HepG2 (cell line): ENCODE measurements at regions not wholly inside any gene's neighbourhood (a gene's known extent, or its start where the extent isn't known, plus 50 kb on each side); places are given as distances from the start of the nearest gene placed in this dataset.

ENCODE experiments used
- ATAC-seq: fragments of 200-7000 bp; cut with Tn5 transposase; 3 replicates; pipeline ENCODE4 v1.9.1; 2020; ENCODE audit warnings: mild to moderate bottlenecking, moderate library complexity
- BruUV-seq: library from RNA; stranded (reverse); fragments of 400-500 nt; replicated peaks from 2 replicates; lab custom pipeline; 2021; lab: Mats Ljungman, UMichigan
- CTCF ChIA-PET: fragments of 300-600 bp; formaldehyde crosslinking; extraction: SDS; loops from one replicate; lab custom pipeline; 2021; ENCODE audit warnings: low total read pairs, inconsistent platforms, low intra/inter-chr PET ratio; lab: Yijun Ruan, JAX
- POLR2A ChIA-PET: fragments of 350-600 bp; sonication (Branson Sonifier 250); formaldehyde crosslinking; loops from one replicate; lab custom pipeline; 2020; ENCODE audit warnings: antibody characterized with exemption, inconsistent platforms; lab: Yijun Ruan, JAX
- DNase-seq: peaks from one replicate; pipeline ENCODE4 v3.0.0-alpha.2; 2015; ENCODE audit warnings: low spot score
- FAIRE-seq: peaks from 3 replicates; lab custom pipeline; 2011; peaks lifted over from hg19 to GRCh38; lab: Jason Lieb, UNC
- H2AFZ ChIP-seq: one replicate; pipeline ENCODE4 v1.6.1; 2011; ENCODE audit warnings: low read length, inconsistent platforms
- H3K27ac ChIP-seq: fragments of 300-600 bp; 3 replicates; pipeline ENCODE4 v1.8.0; 2011; ENCODE audit warnings: mixed run types, mild to moderate bottlenecking, mixed read lengths, low read length, inconsistent platforms; ENCODE audit not compliant: insufficient read depth; ENCODE audit errors: extremely low read length
- H3K27me3 ChIP-seq, 2 experiments: fragments of 200-600 bp in 1 of 2; 2 replicates in 1 of 2; 3 replicates in 1 of 2; pipeline versions ENCODE4 v1.6.0 to v1.8.0; 2011; ENCODE audit warnings: low read length in 2 of 2, mild to moderate bottlenecking in 2 of 2, moderate library complexity in 2 of 2, inconsistent platforms in 1 of 2; ENCODE audit not compliant: insufficient read depth in 2 of 2, control insufficient read depth in 1 of 2
- H3K36me3 ChIP-seq, 2 experiments: fragments of 200-600 bp in 1 of 2; replicated peaks in 1 of 2; 2 replicates in 1 of 2; 3 replicates in 1 of 2; pipeline versions ENCODE4 v1.5.1 to v1.8.0; 2011; ENCODE audit warnings: low read length in 2 of 2, inconsistent platforms in 1 of 2; ENCODE audit not compliant: insufficient read depth in 2 of 2, control insufficient read depth in 1 of 2
- H3K4me1 ChIP-seq: 2 replicates; pipeline ENCODE4 v1.5.1; 2012; ENCODE audit warnings: low read length, inconsistent platforms; ENCODE audit not compliant: insufficient read depth
- H3K4me2 ChIP-seq: 2 replicates; pipeline ENCODE4 v1.6.0; 2011; ENCODE audit warnings: low read depth, low read length, inconsistent platforms
- H3K4me3 ChIP-seq, 3 experiments: fragments of 200-600 bp in 1 of 3; sonication (generic), shearing (Covaris generic) in 1 of 3; replicated peaks in 1 of 3; 2 replicates each; pipeline ENCODE4 v1.5.1; 2011 to 2016; ENCODE audit warnings: low read length in 3 of 3, inconsistent platforms in 2 of 3, low read depth in 2 of 3, mild to moderate bottlenecking in 2 of 3, control low read depth in 1 of 3, mixed read lengths in 1 of 3; ENCODE audit not compliant: insufficient read depth in 1 of 3
- H3K79me2 ChIP-seq: one replicate; pipeline ENCODE4 v1.6.1; 2011; ENCODE audit warnings: low read length, inconsistent platforms; ENCODE audit not compliant: insufficient read depth
- H3K9ac ChIP-seq: 2 replicates; pipeline ENCODE4 v1.6.0; 2011; ENCODE audit warnings: mild to moderate bottlenecking, low read depth, low read length, inconsistent platforms; ENCODE audit not compliant: insufficient read depth
- H3K9me3 ChIP-seq: 2 replicates; pipeline ENCODE4 v1.5.1; 2012; ENCODE audit warnings: mild to moderate bottlenecking, low read length
- H4K20me1 ChIP-seq: 2 replicates; pipeline ENCODE4 v1.6.0; 2011; ENCODE audit warnings: inconsistent platforms, mild to moderate bottlenecking, low read length, moderate library complexity; ENCODE audit not compliant: insufficient read depth
- ADNP ChIP-seq: sonication (generic); formaldehyde crosslinking; IDR thresholded peaks from 2 replicates; pipeline ENCODE4 v1.4.0; 2020; ENCODE audit warnings: missing genetic modification reagents
- CHD4 ChIP-seq: fragments of 200-600 bp; sonication (generic); IDR thresholded peaks from 2 replicates; pipeline ENCODE4 v1.7.0; 2017; ENCODE audit warnings: mild to moderate bottlenecking, low read length, borderline replicate concordance
- DMAP1 ChIP-seq: IDR thresholded peaks from 2 replicates; pipeline ENCODE4 v1.6.1; 2016
- GATAD1 ChIP-seq: IDR thresholded peaks from 2 replicates; pipeline ENCODE4 v1.6.1; 2016; ENCODE audit warnings: missing genetic modification reagents, missing compliant biosample characterization
- MIXL1 ChIP-seq: IDR thresholded peaks from 2 replicates; pipeline ENCODE4 v1.6.1; 2016
- MXI1 ChIP-seq: IDR thresholded peaks from 3 replicates; pipeline ENCODE4 v1.6.1; 2012; ENCODE audit warnings: low read depth, low read length, inconsistent platforms, borderline replicate concordance
- NCOA5 ChIP-seq: sonication (generic); formaldehyde crosslinking; IDR thresholded peaks from 2 replicates; pipeline ENCODE4 v1.4.0; 2020; ENCODE audit warnings: missing genetic modification reagents
- NFIB ChIP-seq: sonication (generic); formaldehyde crosslinking; IDR thresholded peaks from 2 replicates; pipeline ENCODE4 v1.9.0; 2021; ENCODE audit warnings: missing genetic modification reagents, mild to moderate bottlenecking, borderline replicate concordance
- PHF20 ChIP-seq: sonication (generic); formaldehyde crosslinking; IDR thresholded peaks from 2 replicates; pipeline ENCODE4 v1.5.0; 2020; ENCODE audit warnings: mild to moderate bottlenecking, missing genetic modification reagents
- RFX5 ChIP-seq: IDR thresholded peaks from 2 replicates; pipeline ENCODE4 v1.6.1; 2011; ENCODE audit warnings: low read depth, low read length, improper control_type of control experiment
- SALL1 ChIP-seq: sonication (generic); formaldehyde crosslinking; IDR thresholded peaks from 2 replicates; pipeline ENCODE4 v1.8.0; 2022; ENCODE audit warnings: mild to moderate bottlenecking, missing genetic modification reagents
- SETDB1 ChIP-seq: sonication (generic); formaldehyde crosslinking; IDR thresholded peaks from 2 replicates; pipeline ENCODE4 v1.5.1; 2020; ENCODE audit warnings: missing genetic modification reagents, mild to moderate bottlenecking, borderline replicate concordance
- SKI ChIP-seq: fragments of 450-650 bp; IDR thresholded peaks from one replicate; pipeline ENCODE4 v1.6.1; 2018; ENCODE audit warnings: mild to moderate bottlenecking; ENCODE audit not compliant: partially characterized antibody
- SOX6 ChIP-seq, 2 experiments: fragments of 450-650 bp in 1 of 2; sonication (generic) in 1 of 2; formaldehyde crosslinking in 1 of 2; IDR thresholded peaks; 2 replicates each; pipeline versions ENCODE4 v1.4.0 to v1.6.1; 2017 to 2020; ENCODE audit warnings: antibody characterized with exemption in 1 of 2, mild to moderate bottlenecking in 1 of 2, missing genetic modification reagents in 1 of 2
- TBX3 ChIP-seq: fragments of 450-650 bp; IDR thresholded peaks from 2 replicates; pipeline ENCODE4 v1.6.1; 2017; ENCODE audit warnings: antibody characterized with exemption, mild to moderate bottlenecking, inconsistent platforms, borderline replicate concordance
- ZNF292 ChIP-seq: sonication (generic); formaldehyde crosslinking; IDR thresholded peaks from 2 replicates; pipeline ENCODE4 v1.8.1; 2022; ENCODE audit warnings: mild to moderate bottlenecking, low read depth, missing genetic modification reagents, borderline replicate concordance
- ZNF580 ChIP-seq: IDR thresholded peaks from 2 replicates; pipeline ENCODE4 v1.6.1; 2016; ENCODE audit warnings: low read depth, borderline replicate concordance
- WGBS: methylation state at CpG from one replicate; pipeline ENCODE4 v1.1.6; 2017; ENCODE audit warnings: low lambda C conversion rate; 5-methylcytosine and 5-hydroxymethylcytosine counted together
- in situ Hi-C: cut with HindIII; loops from 2 replicates; pipeline ENCODE4 v1.10.0; 2017; ENCODE audit warnings: low pct_unique_long_range_greater_than_20kb; ENCODE audit not compliant: extremely low pct_ligation_motif_present
- intact Hi-C: fragments of 100-400 bp; cut with micrococcal nuclease; formaldehyde crosslinking; loops from one replicate; pipeline ENCODE4 v1.10.0; 2022; ENCODE audit not compliant: unreplicated experiment
- TF ChIP-seq, protein P1 (sequence below): sonication (generic); formaldehyde crosslinking; IDR thresholded peaks from 2 replicates; pipeline ENCODE4 v1.4.0; 2020; ENCODE audit warnings: missing genetic modification reagents
- TF ChIP-seq, protein P2 (sequence below): sonication (generic); formaldehyde crosslinking; IDR thresholded peaks from 2 replicates; pipeline ENCODE4; 2020; ENCODE audit warnings: missing genetic modification reagents, mild to moderate bottlenecking, borderline replicate concordance
- TF ChIP-seq, protein P3 (sequence below): sonication (generic); formaldehyde crosslinking; IDR thresholded peaks from 2 replicates; pipeline ENCODE4 v1.8.1; 2023; ENCODE audit warnings: missing genetic modification reagents, mild to moderate bottlenecking, borderline replicate concordance

DNA sequence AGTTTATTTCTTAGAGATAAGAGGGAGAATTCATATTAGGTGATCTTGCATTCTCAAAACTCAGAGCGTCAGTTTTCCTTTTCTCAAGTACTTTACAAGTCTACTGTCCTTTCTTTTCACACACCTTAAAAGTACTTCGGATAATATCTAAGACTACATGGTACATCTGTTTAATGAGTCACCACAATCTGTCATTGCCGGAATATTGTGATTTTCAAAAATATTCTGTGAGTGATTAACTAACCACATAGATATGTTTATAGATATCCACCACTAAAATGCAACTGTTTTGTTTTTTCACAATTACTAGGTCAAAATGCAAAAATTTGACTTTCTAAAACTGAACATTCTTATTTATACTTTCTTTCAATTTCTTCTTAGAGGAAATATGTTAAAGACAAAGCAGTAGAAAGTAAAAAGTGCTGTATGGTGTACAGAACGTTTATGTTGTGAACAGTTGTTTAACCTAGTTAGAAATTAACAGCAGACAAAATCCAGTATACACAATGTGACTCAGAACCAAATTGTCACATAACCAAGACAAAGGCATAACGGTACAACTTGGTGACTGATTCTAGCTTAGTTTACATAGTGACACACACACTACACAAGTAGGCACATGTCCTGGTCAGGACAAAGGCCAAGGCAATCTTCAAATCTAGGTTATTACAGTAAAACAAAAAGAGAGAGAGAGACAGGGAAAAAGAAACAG, 482.9 kb downstream of the NAF1 start (continued):
- TF ChIP-seq, protein P1, sequence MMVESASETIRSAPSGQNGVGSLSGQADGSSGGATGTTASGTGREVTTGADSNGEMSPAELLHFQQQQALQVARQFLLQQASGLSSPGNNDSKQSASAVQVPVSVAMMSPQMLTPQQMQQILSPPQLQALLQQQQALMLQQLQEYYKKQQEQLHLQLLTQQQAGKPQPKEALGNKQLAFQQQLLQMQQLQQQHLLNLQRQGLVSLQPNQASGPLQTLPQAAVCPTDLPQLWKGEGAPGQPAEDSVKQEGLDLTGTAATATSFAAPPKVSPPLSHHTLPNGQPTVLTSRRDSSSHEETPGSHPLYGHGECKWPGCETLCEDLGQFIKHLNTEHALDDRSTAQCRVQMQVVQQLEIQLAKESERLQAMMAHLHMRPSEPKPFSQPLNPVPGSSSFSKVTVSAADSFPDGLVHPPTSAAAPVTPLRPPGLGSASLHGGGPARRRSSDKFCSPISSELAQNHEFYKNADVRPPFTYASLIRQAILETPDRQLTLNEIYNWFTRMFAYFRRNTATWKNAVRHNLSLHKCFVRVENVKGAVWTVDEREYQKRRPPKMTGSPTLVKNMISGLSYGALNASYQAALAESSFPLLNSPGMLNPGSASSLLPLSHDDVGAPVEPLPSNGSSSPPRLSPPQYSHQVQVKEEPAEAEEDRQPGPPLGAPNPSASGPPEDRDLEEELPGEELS, result peak; percentile 72
- TF ChIP-seq DMAP1 (peak; percentile 29; the same call in 1 of the 2 replicates), CHD4 (no peak), ZNF580 (no peak), ZNF292 (CRISPR knock-in tag) (no peak), SOX6 (IDR thresholded peaks at IDR 0.05) (0 out of 2 replicates have a peak, but pooled peaks have one; percentile 44), SOX6 (CRISPR knock-in tag; IDR thresholded peaks at IDR 0.05) (peak; percentile 96), SALL1 (peak; percentile 55; the same call in 1 of the 2 replicates), GATAD1 (CRISPR knock-in tag) (0 out of 2 replicates have a peak, but pooled peaks have one; percentile 40), SKI (peak; percentile 25)

- no peak overlapping the region for H3K27ac ChIP-seq
- no TSS peak for BruUV-seq
- H3K27me3 ChIP-seq, result no peaks in the 10 kb centered on the region
- ATAC-seq (no peak), DNase-seq (no peak), FAIRE-seq (no peak)
- H3K4me3 ChIP-seq, result no peak overlapping the region
- peaks cover 26% of the 10 kb centered on the region for H3K4me1 ChIP-seq
- ChIA-PET POLR2A (no interaction called here), CTCF (no interaction called here)
- H3K79me2 ChIP-seq, result no peaks in the 10 kb centered on the region
- H3K36me3 ChIP-seq, result no peaks in the 10 kb centered on the region
- no peaks in the 10 kb centered on the region for H4K20me1 ChIP-seq
- in situ Hi-C loops, result no loop called here
- H3K9me3 ChIP-seq, result peaks cover 18% of the 10 kb centered on the region; the same call in 1 of the 2 replicates
- no peak overlapping the region for H2AFZ ChIP-seq
- no peak overlapping the region for H3K4me2 ChIP-seq
- intact Hi-C loops, result no loop called here
- H3K9ac ChIP-seq, result no peak overlapping the region
- 3% methylated on average over 1 of the region's 1 CpG for WGBS
- TF ChIP-seq PHF20 (CRISPR knock-in tag) (no peak), NFIB (CRISPR knock-in tag) (no peak), MIXL1 (no peak), NCOA5 (no peak), ADNP (CRISPR knock-in tag) (no peak), SETDB1 (CRISPR knock-in tag) (no peak), MXI1 (no peak), TBX3 (no peak), RFX5 (no peak)
- TF ChIP-seq, protein P2, sequence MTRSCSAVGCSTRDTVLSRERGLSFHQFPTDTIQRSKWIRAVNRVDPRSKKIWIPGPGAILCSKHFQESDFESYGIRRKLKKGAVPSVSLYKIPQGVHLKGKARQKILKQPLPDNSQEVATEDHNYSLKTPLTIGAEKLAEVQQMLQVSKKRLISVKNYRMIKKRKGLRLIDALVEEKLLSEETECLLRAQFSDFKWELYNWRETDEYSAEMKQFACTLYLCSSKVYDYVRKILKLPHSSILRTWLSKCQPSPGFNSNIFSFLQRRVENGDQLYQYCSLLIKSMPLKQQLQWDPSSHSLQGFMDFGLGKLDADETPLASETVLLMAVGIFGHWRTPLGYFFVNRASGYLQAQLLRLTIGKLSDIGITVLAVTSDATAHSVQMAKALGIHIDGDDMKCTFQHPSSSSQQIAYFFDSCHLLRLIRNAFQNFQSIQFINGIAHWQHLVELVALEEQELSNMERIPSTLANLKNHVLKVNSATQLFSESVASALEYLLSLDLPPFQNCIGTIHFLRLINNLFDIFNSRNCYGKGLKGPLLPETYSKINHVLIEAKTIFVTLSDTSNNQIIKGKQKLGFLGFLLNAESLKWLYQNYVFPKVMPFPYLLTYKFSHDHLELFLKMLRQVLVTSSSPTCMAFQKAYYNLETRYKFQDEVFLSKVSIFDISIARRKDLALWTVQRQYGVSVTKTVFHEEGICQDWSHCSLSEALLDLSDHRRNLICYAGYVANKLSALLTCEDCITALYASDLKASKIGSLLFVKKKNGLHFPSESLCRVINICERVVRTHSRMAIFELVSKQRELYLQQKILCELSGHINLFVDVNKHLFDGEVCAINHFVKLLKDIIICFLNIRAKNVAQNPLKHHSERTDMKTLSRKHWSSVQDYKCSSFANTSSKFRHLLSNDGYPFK (CRISPR knock-in tag), result no peak
- TF ChIP-seq, protein P3, sequence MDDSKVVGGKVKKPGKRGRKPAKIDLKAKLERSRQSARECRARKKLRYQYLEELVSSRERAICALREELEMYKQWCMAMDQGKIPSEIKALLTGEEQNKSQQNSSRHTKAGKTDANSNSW, result no peak
These were observed 484.0 kb downstream of the NAF1 start for GRCh38 chr4:162682651-162683050.
